IMR-90 (cell line): ENCODE measurements at regions not wholly inside any gene's neighbourhood (a gene's known extent, or its start where the extent isn't known, plus 50 kb on each side); places are given as distances from the start of the nearest gene placed in this dataset.

ENCODE experiments used
- ATAC-seq: fragments of 200-7000 bp; cut with Tn5 transposase; 2 replicates; pipeline ENCODE4 v1.9.1; 2020; ENCODE audit warnings: low read depth, mild to moderate bottlenecking, moderate library complexity
- BruUV-seq: library from RNA; stranded (reverse); fragments of 400-500 nt; replicated peaks from 2 replicates; lab custom pipeline; 2021; lab: Mats Ljungman, UMichigan
- CTCF ChIA-PET: fragments of 300-600 bp; formaldehyde crosslinking; extraction: SDS; loops from one replicate; lab custom pipeline; 2021; ENCODE audit warnings: antibody characterized with exemption; lab: Yijun Ruan, JAX
- POLR2A ChIA-PET: fragments of 300-600 bp; sonication (Branson Sonifier 250); formaldehyde crosslinking; loops from one replicate; lab custom pipeline; 2022; ENCODE audit warnings: antibody characterized with exemption; ENCODE audit not compliant: unreplicated experiment; lab: Charles Lee
- DNase-seq: peaks from one replicate; pipeline ENCODE4 v3.0.0; 2013
- H2AFZ ChIP-seq: replicated peaks from 2 replicates; pipeline ENCODE3; 2013; ENCODE audit warnings: low read length, mild to moderate bottlenecking; ENCODE audit not compliant: poor library complexity
- H2AK5ac ChIP-seq: 2 replicates; pipeline ENCODE4 v1.6.1; 2013; ENCODE audit warnings: low read depth, low read length, inconsistent platforms
- H2AK9ac ChIP-seq: replicated peaks from 2 replicates; pipeline ENCODE3; 2013; ENCODE audit warnings: mild to moderate bottlenecking, low read depth, low read length, moderate library complexity; ENCODE audit not compliant: poor library complexity
- H2BK120ac ChIP-seq: 2 replicates; pipeline ENCODE4 v1.6.1; 2013; ENCODE audit warnings: low read depth, low read length, inconsistent platforms
- H2BK15ac ChIP-seq: 3 replicates; pipeline ENCODE4 v1.6.1; 2013; ENCODE audit warnings: low read depth, low read length, inconsistent platforms
- H2BK20ac ChIP-seq: 2 replicates; pipeline ENCODE4 v1.6.1; 2013; ENCODE audit warnings: low read depth, mild to moderate bottlenecking, inconsistent platforms, low read length, moderate library complexity
- H2BK5ac ChIP-seq: 2 replicates; pipeline ENCODE4 v1.6.1; 2013; ENCODE audit warnings: mild to moderate bottlenecking, low read depth, low read length, inconsistent platforms; ENCODE audit not compliant: poor library complexity, severe bottlenecking
- H3K14ac ChIP-seq: replicated peaks from 2 replicates; pipeline ENCODE4 v1.6.1; 2013; ENCODE audit warnings: low read depth, low read length, inconsistent platforms
- H3K18ac ChIP-seq: 2 replicates; pipeline ENCODE4 v1.6.1; 2013; ENCODE audit warnings: low read depth, low read length, control low read depth
- H3K23ac ChIP-seq: 2 replicates; pipeline ENCODE4 v1.6.1; 2013; ENCODE audit warnings: low read depth, low read length, inconsistent platforms
- H3K27ac ChIP-seq: 2 replicates; pipeline ENCODE4 v1.5.1; 2013; ENCODE audit warnings: mild to moderate bottlenecking, control low read depth, low read length; ENCODE audit not compliant: insufficient read depth
- H3K27me3 ChIP-seq: 2 replicates; pipeline ENCODE4 v1.6.1; 2013; ENCODE audit warnings: low read length; ENCODE audit not compliant: control insufficient read depth, insufficient read depth
- H3K36me3 ChIP-seq: 2 replicates; pipeline ENCODE4 v1.6.1; 2013; ENCODE audit warnings: low read length, mixed read lengths; ENCODE audit not compliant: control insufficient read depth, insufficient read depth
- H3K4ac ChIP-seq: 2 replicates; pipeline ENCODE4 v1.6.1; 2013; ENCODE audit warnings: low read depth, low read length, inconsistent platforms
- H3K4me1 ChIP-seq: 2 replicates; pipeline ENCODE4 v1.6.1; 2013; ENCODE audit warnings: low read length, mixed read lengths; ENCODE audit not compliant: control insufficient read depth, insufficient read depth
- H3K4me2 ChIP-seq: 2 replicates; pipeline ENCODE4 v1.6.1; 2013; ENCODE audit warnings: low read depth, mild to moderate bottlenecking, control low read depth, low read length, moderate library complexity
- H3K4me3 ChIP-seq: 2 replicates; pipeline ENCODE4 v1.5.1; 2013; ENCODE audit warnings: low read depth, mild to moderate bottlenecking, control low read depth, low read length, moderate library complexity; ENCODE audit not compliant: insufficient read depth
- H3K56ac ChIP-seq: 2 replicates; pipeline ENCODE4 v1.6.1; 2013; ENCODE audit warnings: low read length, inconsistent platforms; ENCODE audit not compliant: insufficient read depth; ENCODE audit errors: extremely low read depth
- H3K79me1 ChIP-seq, 2 experiments: 2 replicates each; pipeline ENCODE4 v1.6.1; 2013; ENCODE audit warnings: low read length in 2 of 2, inconsistent platforms in 1 of 2, low read depth in 1 of 2
- H3K9ac ChIP-seq: 2 replicates; pipeline ENCODE4 v1.6.1; 2013; ENCODE audit warnings: low read depth, low read length, control low read depth
- H3K9me1 ChIP-seq: 2 replicates; pipeline ENCODE4 v1.6.1; 2013; ENCODE audit warnings: low read length, inconsistent platforms; ENCODE audit not compliant: insufficient read depth
- H3K9me3 ChIP-seq: 2 replicates; pipeline ENCODE4 v1.6.1; 2013; ENCODE audit warnings: low read length; ENCODE audit not compliant: control insufficient read depth, insufficient read depth
- H4K20me1 ChIP-seq: 2 replicates; pipeline ENCODE4 v1.6.1; 2013; ENCODE audit warnings: low read length, inconsistent platforms; ENCODE audit not compliant: insufficient read depth
- H4K5ac ChIP-seq: 2 replicates; pipeline ENCODE4 v1.6.1; 2013; ENCODE audit warnings: mild to moderate bottlenecking, low read depth, low read length, control low read depth
- H4K8ac ChIP-seq, 2 experiments: 2 replicates each; pipeline ENCODE4 v1.6.1; 2013; ENCODE audit warnings: low read depth in 2 of 2, low read length in 2 of 2, control low read depth in 1 of 2, inconsistent platforms in 1 of 2
- H4K91ac ChIP-seq: 2 replicates; pipeline ENCODE4 v1.6.1; 2013; ENCODE audit warnings: low read depth, low read length, inconsistent platforms; ENCODE audit not compliant: insufficient read depth
- BHLHE40 ChIP-seq: fragments of 150-350 bp; IDR thresholded peaks from 2 replicates; pipeline ENCODE4 v1.6.1; 2016; ENCODE audit warnings: mild to moderate bottlenecking, low read depth, low read length
- FOS ChIP-seq: fragments of 150-350 bp; IDR thresholded peaks from 2 replicates; pipeline ENCODE4 v1.6.1; 2016; ENCODE audit warnings: low read depth, low read length
- MAZ ChIP-seq: IDR thresholded peaks from 2 replicates; pipeline ENCODE4 v1.6.1; 2012; ENCODE audit warnings: low read depth, mild to moderate bottlenecking, low read length, improper control_type of control experiment, moderate library complexity, borderline replicate concordance
- RAD21 ChIP-seq: IDR thresholded peaks from 2 replicates; pipeline ENCODE4 v1.6.1; 2012; ENCODE audit warnings: low read length, improper control_type of control experiment
- WGBS, 2 experiments: methylation state at CpG; one replicate each; pipeline versions ENCODE4 v1.1.5 to v1.1.7; 2013; ENCODE audit warnings: missing lambda C conversion rate in 2 of 2; ENCODE audit not compliant: insufficient read length in 1 of 2; ENCODE audit errors: extremely low coverage in 2 of 2; 5-methylcytosine and 5-hydroxymethylcytosine counted together
- dilution Hi-C: fragments of 300-500 bp; cut with HindIII; formaldehyde crosslinking; loops from one replicate; pipeline ENCODE4 v1.14.3; 2018; ENCODE audit warnings: low sequenced_read_pairs; ENCODE audit not compliant: unreplicated experiment
- in situ Hi-C: fragments of 300-500 bp; cut with MboI; formaldehyde crosslinking; loops from 3 replicates; pipeline ENCODE4 v1.14.3; 2019; ENCODE audit warnings: low sequenced_read_pairs, inconsistent platforms, mixed read lengths
- intact Hi-C: fragments of 100-400 bp; cut with micrococcal nuclease; formaldehyde crosslinking; loops from 2 replicates; pipeline ENCODE4 v1.10.0; 2022
- TF ChIP-seq, protein P1 (sequence below): fragments of 150-350 bp; IDR thresholded peaks from 2 replicates; pipeline ENCODE4 v1.6.1; 2016; ENCODE audit warnings: low read depth, mild to moderate bottlenecking, low read length, moderate library complexity, borderline replicate concordance

DNA sequence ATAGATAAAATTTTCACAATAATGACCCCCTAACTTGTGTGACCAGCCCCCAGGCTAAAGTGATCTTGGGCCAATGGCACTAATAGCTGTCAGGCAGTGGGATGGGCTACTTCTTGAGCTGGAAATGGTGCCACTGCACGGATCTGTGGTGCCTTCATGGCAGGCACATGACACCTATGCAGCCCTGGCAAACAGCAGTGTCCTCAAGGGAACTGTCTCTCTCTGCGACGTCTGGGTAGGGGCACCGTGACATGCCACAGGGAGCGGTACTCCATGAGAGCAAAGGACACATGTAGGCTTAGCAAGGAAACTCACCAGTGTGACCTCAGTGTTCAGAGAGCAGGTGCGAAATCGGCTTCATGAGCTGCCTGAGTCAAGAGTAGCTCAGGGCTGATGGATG lies 161.7 kb upstream of the TWIST2 start:
- Histone ChIP-seq H3K23ac (no peak overlapping the region), H3K36me3 (no peaks in the 10 kb centered on the region), H4K5ac (no peak overlapping the region), H2BK15ac (peak overlapping the region; percentile 25; the same call in 2 of the 3 replicates), H4K8ac (no peak overlapping the region), H3K9ac (no peak overlapping the region), H2AK5ac (peak overlapping the region; percentile 71), H3K56ac (no peak overlapping the region), H3K9me1 (peaks cover 15% of the 10 kb centered on the region), H3K4ac (peak overlapping the region; percentile 57; the same call in 1 of the 2 replicates), H2BK5ac (no peak overlapping the region), H3K18ac (no peak overlapping the region; the same call in 1 of the 2 replicates), H3K79me1 (no peaks in the 10 kb centered on the region), H4K20me1 (no peaks in the 10 kb centered on the region), H4K91ac (peak overlapping the region; percentile 84), H3K4me3 (no peak overlapping the region), H2AK9ac (peak overlapping the region; percentile 29), H3K9me3 (no peaks in the 10 kb centered on the region; the same call in 1 of the 2 replicates), H3K27ac (no peak overlapping the region), H3K27me3 (no peaks in the 10 kb centered on the region), H3K4me1 (peaks cover 13% of the 10 kb centered on the region), H2AFZ (peak overlapping the region; percentile 18), H2BK20ac (peak overlapping the region; percentile 28; the same call in 1 of the 2 replicates), H2BK120ac (peak overlapping the region; percentile 68), H3K14ac (peak overlapping the region; percentile 35; the same call in 1 of the 2 replicates), H3K4me2 (no peak overlapping the region)
- dilution Hi-C loops: no loop called here
- TF ChIP-seq, protein P1, sequence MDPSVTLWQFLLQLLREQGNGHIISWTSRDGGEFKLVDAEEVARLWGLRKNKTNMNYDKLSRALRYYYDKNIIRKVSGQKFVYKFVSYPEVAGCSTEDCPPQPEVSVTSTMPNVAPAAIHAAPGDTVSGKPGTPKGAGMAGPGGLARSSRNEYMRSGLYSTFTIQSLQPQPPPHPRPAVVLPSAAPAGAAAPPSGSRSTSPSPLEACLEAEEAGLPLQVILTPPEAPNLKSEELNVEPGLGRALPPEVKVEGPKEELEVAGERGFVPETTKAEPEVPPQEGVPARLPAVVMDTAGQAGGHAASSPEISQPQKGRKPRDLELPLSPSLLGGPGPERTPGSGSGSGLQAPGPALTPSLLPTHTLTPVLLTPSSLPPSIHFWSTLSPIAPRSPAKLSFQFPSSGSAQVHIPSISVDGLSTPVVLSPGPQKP: no peak
- TF ChIP-seq RAD21 (no peak), FOS (no peak), BHLHE40 (no peak), MAZ (no peak)
- CTCF ChIA-PET: no interaction called here
- intact Hi-C loops: loop anchor here (10.0 kb wide), 1 partner anchor 161 kb away; no protein-coding TSS in a partner anchor
- in situ Hi-C loops: no loop called here
- no TSS peak for BruUV-seq
- POLR2A ChIA-PET: no interaction called here
- DNase-seq (no peak), ATAC-seq (no peak)
- 77% methylated on average over 5 of the region's 7 CpGs; no CpG with 5 or more reads in 1 of the 2 experiments for WGBS, 2 experiments
